ENCODE measurements at regions not wholly inside any gene's neighbourhood (a gene's known extent, or its start where the extent isn't known, plus 50 kb on each side); places are given as distances from the start of the nearest gene placed in this dataset.

DNA sequence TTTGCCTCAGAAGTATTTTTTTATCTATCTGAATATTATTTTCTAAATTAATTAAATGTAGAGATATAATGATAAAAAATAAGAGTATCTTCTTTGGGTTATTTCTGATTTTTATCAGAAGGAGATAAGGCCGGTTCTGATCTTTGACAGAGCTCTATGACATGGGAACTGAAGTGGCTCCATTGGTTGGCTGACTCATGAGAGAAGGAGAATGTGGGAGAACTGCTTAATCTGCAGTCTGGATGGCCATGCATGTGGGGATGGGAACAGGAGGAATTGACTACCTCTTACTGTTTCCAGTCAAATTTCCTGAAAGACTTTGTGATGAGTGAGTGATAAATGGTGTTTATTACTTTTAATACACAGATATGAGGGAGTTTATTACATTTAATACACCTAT, 155.8 kb upstream of the ATP2B1 start:
- peak overlapping the region in 4 of 10 donors; percentile 17 to 92 (median 60) for H3K27ac ChIP-seq
- 63 to 78% methylated on average over 1 of the region's 1 CpG for WGBS, 2 donors
- peaks cover 0 to 44% (median 9%) of the 10 kb centered on the region in 9 donors for H3K4me1 ChIP-seq
- H3K27me3 ChIP-seq: peaks cover 0 to 5% (median 0%) of the 10 kb centered on the region in 7 donors
- no peak for ATAC-seq
- DNase-seq: no peak
- intact Hi-C loops (cut with DNase I): loop anchor here in 1 of 10 donors (10.0 kb wide), 1 partner anchor 150 kb away; no protein-coding TSS in a partner anchor
- no peak overlapping the region for H3K4me3 ChIP-seq
- TF ChIP-seq, protein P1, sequence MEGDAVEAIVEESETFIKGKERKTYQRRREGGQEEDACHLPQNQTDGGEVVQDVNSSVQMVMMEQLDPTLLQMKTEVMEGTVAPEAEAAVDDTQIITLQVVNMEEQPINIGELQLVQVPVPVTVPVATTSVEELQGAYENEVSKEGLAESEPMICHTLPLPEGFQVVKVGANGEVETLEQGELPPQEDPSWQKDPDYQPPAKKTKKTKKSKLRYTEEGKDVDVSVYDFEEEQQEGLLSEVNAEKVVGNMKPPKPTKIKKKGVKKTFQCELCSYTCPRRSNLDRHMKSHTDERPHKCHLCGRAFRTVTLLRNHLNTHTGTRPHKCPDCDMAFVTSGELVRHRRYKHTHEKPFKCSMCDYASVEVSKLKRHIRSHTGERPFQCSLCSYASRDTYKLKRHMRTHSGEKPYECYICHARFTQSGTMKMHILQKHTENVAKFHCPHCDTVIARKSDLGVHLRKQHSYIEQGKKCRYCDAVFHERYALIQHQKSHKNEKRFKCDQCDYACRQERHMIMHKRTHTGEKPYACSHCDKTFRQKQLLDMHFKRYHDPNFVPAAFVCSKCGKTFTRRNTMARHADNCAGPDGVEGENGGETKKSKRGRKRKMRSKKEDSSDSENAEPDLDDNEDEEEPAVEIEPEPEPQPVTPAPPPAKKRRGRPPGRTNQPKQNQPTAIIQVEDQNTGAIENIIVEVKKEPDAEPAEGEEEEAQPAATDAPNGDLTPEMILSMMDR (IDR thresholded peaks at IDR 0.05): no peak
- H3K9me3 ChIP-seq: peaks cover 0 to under 1% (median 0%) of the 10 kb centered on the region in 11 donors
- no peaks in the 10 kb centered on the region for H3K36me3 ChIP-seq

DNA sequence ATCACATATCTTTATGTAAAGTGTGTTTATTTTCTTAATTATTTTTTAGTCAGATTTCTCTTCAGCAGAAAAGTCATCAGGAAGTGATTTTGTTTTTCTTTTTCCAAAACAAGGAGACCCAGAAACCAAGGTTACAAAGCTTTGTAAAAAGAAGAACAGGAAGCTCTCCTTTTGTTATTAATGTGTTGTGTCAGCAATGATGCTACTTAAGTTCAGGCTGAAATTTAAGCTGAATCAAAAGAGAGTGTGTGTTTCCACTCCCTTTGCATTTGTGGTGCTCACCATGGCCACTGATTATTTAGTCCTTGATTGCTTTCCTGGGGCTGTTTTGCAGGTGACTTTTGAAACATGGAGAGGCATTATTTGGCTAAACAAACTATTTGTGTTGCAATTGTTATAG, 155.3 kb upstream of the ATP2B1 start:
- peak overlapping the region in 6 of 10 donors; percentile 65 to 92 (median 72) for H3K27ac ChIP-seq
- no peaks in the 10 kb centered on the region for H3K36me3 ChIP-seq
- TF ChIP-seq, protein P1 (IDR thresholded peaks at IDR 0.05): no peak
- no peak overlapping the region for H3K4me3 ChIP-seq
- peak in 6 of 8 donors; percentile 35 to 74 (median 66) for ATAC-seq
- no peak for DNase-seq
- H3K4me1 ChIP-seq: peaks cover 0 to 47% (median 9%) of the 10 kb centered on the region in 9 donors
- intact Hi-C loops (cut with DNase I): loop anchor here in 1 of 10 donors (10.0 kb wide), 1 partner anchor 149 kb away; no protein-coding TSS in a partner anchor
- no peaks in the 10 kb centered on the region for H3K9me3 ChIP-seq
- H3K27me3 ChIP-seq: peaks cover 0 to 5% (median 0%) of the 10 kb centered on the region in 7 donors

DNA sequence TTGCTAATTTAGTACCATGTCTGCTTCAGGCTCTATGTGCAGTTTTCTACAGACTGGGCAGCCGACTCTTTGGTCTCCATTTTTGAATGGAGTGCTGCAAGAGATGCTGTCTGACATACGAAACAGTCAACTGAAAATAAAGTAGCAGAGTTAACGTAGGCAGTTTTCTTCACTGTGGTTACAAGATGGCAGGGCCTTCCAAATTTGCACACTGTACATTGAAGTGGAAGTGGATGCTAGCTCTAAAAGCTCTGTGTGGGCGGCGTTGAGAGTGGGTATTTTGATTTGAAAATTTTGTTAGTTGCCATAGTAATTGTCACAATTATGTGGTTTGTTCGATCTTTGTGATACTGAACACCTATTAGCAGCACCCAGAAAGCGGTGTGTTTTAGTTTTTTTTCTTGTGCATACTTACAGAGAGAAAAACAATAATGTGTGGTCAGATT, 154.9 kb upstream of the ATP2B1 start:
- DNase-seq: no peak
- Histone ChIP-seq H3K4me1 (peaks cover 0 to 47% (median 9%) of the 10 kb centered on the region in 9 donors), H3K9me3 (no peaks in the 10 kb centered on the region), H3K36me3 (no peaks in the 10 kb centered on the region), H3K4me3 (peak overlapping the region in 1 of 10 donors; percentile 8), H3K27me3 (peaks cover 0 to 5% (median 0%) of the 10 kb centered on the region in 7 donors), H3K27ac (peak overlapping the region in 8 of 10 donors; percentile 6 to 92 (median 68))
- 80 to 85% methylated on average over 7 of the region's 7 CpGs for WGBS, 2 donors
- intact Hi-C loops (cut with DNase I): loop anchor here in 1 of 10 donors (10.0 kb wide), 1 partner anchor 149 kb away; no protein-coding TSS in a partner anchor
- TF ChIP-seq, protein P1 (IDR thresholded peaks at IDR 0.05): no peak
- ATAC-seq: peak in 5 of 8 donors; percentile 26 to 52 (median 33)

DNA sequence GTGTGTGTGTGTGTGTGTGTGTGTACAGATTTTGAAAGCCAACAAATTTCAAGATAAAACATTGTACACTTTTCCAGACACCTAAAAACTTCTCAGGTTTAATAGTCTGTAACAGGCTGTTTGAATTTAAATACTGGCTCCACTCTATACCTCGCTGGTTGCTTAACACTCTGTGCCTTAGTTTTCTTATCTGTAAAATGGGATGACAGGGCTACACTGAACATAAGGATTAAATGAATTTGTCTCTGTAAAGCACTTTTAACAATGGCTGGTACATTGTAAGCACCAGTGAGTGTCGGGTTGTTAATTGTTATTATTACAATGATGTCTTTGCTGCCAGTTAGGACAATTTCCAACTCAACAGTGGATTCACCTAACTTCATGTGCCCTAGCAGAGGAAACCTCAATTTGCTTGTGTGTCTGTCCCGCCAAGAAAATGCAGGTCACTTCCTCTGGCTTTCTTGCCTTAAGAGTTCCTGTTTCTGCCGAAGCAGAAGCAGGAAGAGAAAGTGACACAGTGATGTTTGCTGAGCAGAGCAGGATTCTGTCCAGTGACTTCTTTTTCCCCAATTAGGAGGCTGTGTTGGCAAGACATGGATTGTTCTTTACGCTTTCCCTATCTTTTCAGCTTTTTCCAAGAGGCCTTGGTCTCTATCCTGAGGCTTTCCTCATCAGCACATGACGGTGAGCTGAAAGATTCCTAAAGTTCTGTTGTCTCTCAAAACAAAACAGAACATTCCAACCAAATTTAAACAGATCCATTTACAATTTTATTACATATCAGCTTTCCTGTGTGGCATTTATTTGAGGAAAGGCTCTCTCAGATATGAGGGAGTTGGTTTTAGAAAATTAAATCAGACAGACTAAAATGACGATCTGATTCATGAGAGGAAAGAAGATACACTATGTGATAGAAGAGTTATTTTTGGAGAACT, 154.1 kb upstream of the ATP2B1 start:
- intact Hi-C loops (cut with DNase I): loop anchor here in 1 of 10 donors (10.0 kb wide), 1 partner anchor 148 kb away; no protein-coding TSS in a partner anchor
- TF ChIP-seq, protein P1 (IDR thresholded peaks at IDR 0.05): no peak
- Histone ChIP-seq H3K36me3 (no peaks in the 10 kb centered on the region), H3K4me3 (peak overlapping the region in 2 of 10 donors; percentile 1 to 8), H3K27ac (peak overlapping the region in 9 of 10 donors; percentile 6 to 92 (median 65)), H3K9me3 (no peaks in the 10 kb centered on the region), H3K4me1 (peaks cover 0 to 49% (median 9%) of the 10 kb centered on the region in 9 donors), H3K27me3 (peaks cover 0 to 5% (median 0%) of the 10 kb centered on the region in 7 donors)
- ATAC-seq (peak; percentile 41 to 91 (median 86)), DNase-seq (peak in 1 of 2 donors; percentile 58)
- WGBS, 2 donors: 51 to 66% methylated on average over 7 of the region's 7 CpGs

All from heart right ventricle (tissue), 16 donors.